ENCODE measurements at regions not wholly inside any gene's neighbourhood (a gene's known extent, or its start where the extent isn't known, plus 50 kb on each side); places are given as distances from the start of the nearest gene placed in this dataset.

DNA sequence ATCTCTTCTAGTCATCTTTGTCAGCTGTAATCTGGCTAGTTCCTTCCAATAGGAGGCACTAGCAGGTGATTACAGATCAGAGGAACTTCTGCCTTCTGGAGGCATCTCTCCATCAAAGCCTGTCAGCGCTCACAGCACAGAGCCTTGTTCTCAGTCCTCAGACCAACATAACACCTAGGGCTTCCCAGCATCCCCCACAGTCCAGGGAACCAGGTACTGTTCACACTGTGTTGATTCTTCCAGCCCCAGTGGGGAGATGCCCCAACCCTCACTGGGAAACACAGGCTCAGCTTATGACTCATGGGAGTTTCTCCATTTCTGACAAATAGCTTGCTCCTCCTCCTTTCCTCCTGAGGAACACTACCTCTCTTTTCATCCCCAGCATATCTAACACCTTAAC, 601.7 kb downstream of the CBLN2 start:
- in situ Hi-C loops (cut with HindIII; ENCODE audit: low pct_unique_long_range_greater_than_20kb, low sequenced_read_pairs) (no loop called here), intact Hi-C loops (cut with micrococcal nuclease; ENCODE audit: unreplicated experiment) (no loop called here)
- no TSS peak for BruUV-seq (replicated peaks)
- no peaks in the 10 kb centered on the region for H3K4me1 ChIP-seq (ENCODE audit: control insufficient read depth, insufficient read depth, low read length)
- no peak for TF ChIP-seq SIN3A (IDR thresholded peaks at IDR 0.05; ENCODE audit: borderline replicate concordance, insufficient read depth, low read depth, low read length)
- TF ChIP-seq, protein P1, sequence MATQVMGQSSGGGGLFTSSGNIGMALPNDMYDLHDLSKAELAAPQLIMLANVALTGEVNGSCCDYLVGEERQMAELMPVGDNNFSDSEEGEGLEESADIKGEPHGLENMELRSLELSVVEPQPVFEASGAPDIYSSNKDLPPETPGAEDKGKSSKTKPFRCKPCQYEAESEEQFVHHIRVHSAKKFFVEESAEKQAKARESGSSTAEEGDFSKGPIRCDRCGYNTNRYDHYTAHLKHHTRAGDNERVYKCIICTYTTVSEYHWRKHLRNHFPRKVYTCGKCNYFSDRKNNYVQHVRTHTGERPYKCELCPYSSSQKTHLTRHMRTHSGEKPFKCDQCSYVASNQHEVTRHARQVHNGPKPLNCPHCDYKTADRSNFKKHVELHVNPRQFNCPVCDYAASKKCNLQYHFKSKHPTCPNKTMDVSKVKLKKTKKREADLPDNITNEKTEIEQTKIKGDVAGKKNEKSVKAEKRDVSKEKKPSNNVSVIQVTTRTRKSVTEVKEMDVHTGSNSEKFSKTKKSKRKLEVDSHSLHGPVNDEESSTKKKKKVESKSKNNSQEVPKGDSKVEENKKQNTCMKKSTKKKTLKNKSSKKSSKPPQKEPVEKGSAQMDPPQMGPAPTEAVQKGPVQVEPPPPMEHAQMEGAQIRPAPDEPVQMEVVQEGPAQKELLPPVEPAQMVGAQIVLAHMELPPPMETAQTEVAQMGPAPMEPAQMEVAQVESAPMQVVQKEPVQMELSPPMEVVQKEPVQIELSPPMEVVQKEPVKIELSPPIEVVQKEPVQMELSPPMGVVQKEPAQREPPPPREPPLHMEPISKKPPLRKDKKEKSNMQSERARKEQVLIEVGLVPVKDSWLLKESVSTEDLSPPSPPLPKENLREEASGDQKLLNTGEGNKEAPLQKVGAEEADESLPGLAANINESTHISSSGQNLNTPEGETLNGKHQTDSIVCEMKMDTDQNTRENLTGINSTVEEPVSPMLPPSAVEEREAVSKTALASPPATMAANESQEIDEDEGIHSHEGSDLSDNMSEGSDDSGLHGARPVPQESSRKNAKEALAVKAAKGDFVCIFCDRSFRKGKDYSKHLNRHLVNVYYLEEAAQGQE (IDR thresholded peaks at IDR 0.05; ENCODE audit: insufficient read depth in 1 of 2, low read depth in 2 of 2, low read length in 1 of 2), result no peak
- TF ChIP-seq POLR2AphosphoS5 (IDR thresholded peaks at IDR 0.05; ENCODE audit: low read depth, low read length), result no peak
- TF ChIP-seq, protein P2, sequence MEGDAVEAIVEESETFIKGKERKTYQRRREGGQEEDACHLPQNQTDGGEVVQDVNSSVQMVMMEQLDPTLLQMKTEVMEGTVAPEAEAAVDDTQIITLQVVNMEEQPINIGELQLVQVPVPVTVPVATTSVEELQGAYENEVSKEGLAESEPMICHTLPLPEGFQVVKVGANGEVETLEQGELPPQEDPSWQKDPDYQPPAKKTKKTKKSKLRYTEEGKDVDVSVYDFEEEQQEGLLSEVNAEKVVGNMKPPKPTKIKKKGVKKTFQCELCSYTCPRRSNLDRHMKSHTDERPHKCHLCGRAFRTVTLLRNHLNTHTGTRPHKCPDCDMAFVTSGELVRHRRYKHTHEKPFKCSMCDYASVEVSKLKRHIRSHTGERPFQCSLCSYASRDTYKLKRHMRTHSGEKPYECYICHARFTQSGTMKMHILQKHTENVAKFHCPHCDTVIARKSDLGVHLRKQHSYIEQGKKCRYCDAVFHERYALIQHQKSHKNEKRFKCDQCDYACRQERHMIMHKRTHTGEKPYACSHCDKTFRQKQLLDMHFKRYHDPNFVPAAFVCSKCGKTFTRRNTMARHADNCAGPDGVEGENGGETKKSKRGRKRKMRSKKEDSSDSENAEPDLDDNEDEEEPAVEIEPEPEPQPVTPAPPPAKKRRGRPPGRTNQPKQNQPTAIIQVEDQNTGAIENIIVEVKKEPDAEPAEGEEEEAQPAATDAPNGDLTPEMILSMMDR (IDR thresholded peaks at IDR 0.05), result no peak
- no peak for TF ChIP-seq TCF7L2 (IDR thresholded peaks at IDR 0.05; ENCODE audit: low read depth, low read length)
- H3K27ac ChIP-seq (ENCODE audit: low read length), result no peak overlapping the region
- H3K36me3 ChIP-seq (ENCODE audit: control insufficient read depth, insufficient read depth, low read length), result no peaks in the 10 kb centered on the region
- H3K4me3 ChIP-seq (ENCODE audit: low read depth in 2 of 2, low read length in 2 of 2), result no peak overlapping the region
- ChIA-PET CTCF (no interaction called here), POLR2A (no interaction called here)
- H3K27me3 ChIP-seq (ENCODE audit: control insufficient read depth, insufficient read depth, low read length), result no peaks in the 10 kb centered on the region
- DNase-seq (ENCODE audit: low read depth, low spot score) (no peak), ATAC-seq (no peak)
- no peaks in the 10 kb centered on the region for H3K9me3 ChIP-seq (ENCODE audit: control insufficient read depth, insufficient read depth, low read depth, low read length)

DNA sequence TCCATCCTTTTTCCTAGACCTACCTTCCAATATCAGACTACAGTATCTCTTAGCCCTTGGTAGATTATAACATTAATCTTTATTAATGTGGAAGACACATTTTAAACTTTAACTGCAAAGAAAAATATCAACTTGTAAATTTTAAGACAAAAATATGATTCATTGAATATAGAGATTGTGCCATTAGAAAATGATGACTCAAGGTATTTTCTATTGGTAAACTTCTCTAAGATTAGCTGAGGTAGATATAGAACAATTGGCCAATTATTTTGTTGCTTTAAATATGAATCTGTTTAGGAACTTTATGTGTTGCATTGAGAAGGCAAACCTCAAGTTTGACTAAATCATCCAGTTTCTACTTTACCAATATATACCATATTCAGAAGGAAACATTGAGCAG, 604.7 kb downstream of the CBLN2 start:
- no peak for DNase-seq (ENCODE audit: low read depth, low spot score)
- H3K27me3 ChIP-seq (ENCODE audit: control insufficient read depth, insufficient read depth, low read length), result no peaks in the 10 kb centered on the region
- TF ChIP-seq TCF7L2 (IDR thresholded peaks at IDR 0.05; ENCODE audit: low read depth, low read length) (no peak), SIN3A (IDR thresholded peaks at IDR 0.05; ENCODE audit: borderline replicate concordance, insufficient read depth, low read depth, low read length) (no peak), POLR2AphosphoS5 (IDR thresholded peaks at IDR 0.05; ENCODE audit: low read depth, low read length) (no peak)
- TF ChIP-seq, protein P1 (IDR thresholded peaks at IDR 0.05; ENCODE audit: insufficient read depth in 1 of 2, low read depth in 2 of 2, low read length in 1 of 2), result no peak
- TF ChIP-seq, protein P2 (IDR thresholded peaks at IDR 0.05), result no peak
- CTCF ChIA-PET, result no interaction called here
- no TSS peak for BruUV-seq (replicated peaks)
- H3K9me3 ChIP-seq (ENCODE audit: control insufficient read depth, insufficient read depth, low read depth, low read length), result no peaks in the 10 kb centered on the region
- in situ Hi-C loops (cut with HindIII; ENCODE audit: low pct_unique_long_range_greater_than_20kb, low sequenced_read_pairs) (no loop called here), intact Hi-C loops (cut with micrococcal nuclease; ENCODE audit: unreplicated experiment) (no loop called here)
- H3K27ac ChIP-seq (ENCODE audit: low read length), result no peak overlapping the region
- no peaks in the 10 kb centered on the region for H3K36me3 ChIP-seq (ENCODE audit: control insufficient read depth, insufficient read depth, low read length)
- POLR2A ChIA-PET, result no interaction called here
- H3K4me1 ChIP-seq (ENCODE audit: control insufficient read depth, insufficient read depth, low read length), result no peaks in the 10 kb centered on the region
- H3K4me3 ChIP-seq (ENCODE audit: low read depth in 2 of 2, low read length in 2 of 2), result no peak overlapping the region
- ATAC-seq, result no peak
